ENCODE measurements at regions not wholly inside any gene's neighbourhood (a gene's known extent, or its start where the extent isn't known, plus 50 kb on each side); places are given as distances from the start of the nearest gene placed in this dataset.

- TF ChIP-seq, protein P1, sequence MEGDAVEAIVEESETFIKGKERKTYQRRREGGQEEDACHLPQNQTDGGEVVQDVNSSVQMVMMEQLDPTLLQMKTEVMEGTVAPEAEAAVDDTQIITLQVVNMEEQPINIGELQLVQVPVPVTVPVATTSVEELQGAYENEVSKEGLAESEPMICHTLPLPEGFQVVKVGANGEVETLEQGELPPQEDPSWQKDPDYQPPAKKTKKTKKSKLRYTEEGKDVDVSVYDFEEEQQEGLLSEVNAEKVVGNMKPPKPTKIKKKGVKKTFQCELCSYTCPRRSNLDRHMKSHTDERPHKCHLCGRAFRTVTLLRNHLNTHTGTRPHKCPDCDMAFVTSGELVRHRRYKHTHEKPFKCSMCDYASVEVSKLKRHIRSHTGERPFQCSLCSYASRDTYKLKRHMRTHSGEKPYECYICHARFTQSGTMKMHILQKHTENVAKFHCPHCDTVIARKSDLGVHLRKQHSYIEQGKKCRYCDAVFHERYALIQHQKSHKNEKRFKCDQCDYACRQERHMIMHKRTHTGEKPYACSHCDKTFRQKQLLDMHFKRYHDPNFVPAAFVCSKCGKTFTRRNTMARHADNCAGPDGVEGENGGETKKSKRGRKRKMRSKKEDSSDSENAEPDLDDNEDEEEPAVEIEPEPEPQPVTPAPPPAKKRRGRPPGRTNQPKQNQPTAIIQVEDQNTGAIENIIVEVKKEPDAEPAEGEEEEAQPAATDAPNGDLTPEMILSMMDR (conservative IDR thresholded peaks at IDR 0.05; ENCODE audit: low read length), result no peak
- no peak for TF ChIP-seq EZH2phosphoT487 (IDR thresholded peaks at IDR 0.05; ENCODE audit: borderline replicate concordance)
These were observed 180.0 kb upstream of the RGS6 start for GRCh38 chr14:71752111-71752738.

Data from Loucy (cell line).